Chondrocyte (in vitro differentiated cells): ENCODE measurements at regions not wholly inside any gene's neighbourhood (a gene's known extent, or its start where the extent isn't known, plus 50 kb on each side); places are given as distances from the start of the nearest gene placed in this dataset.
A peak's percentile ranks its signal among the peaks of the same experiment; 100 is the strongest.

Experiments
- DNase-seq: peaks from one replicate; pipeline ENCODE4 v3.0.0; 2021; ENCODE audit warnings: mixed read lengths, low spot score
- H3K27ac Mint-ChIP-seq: one replicate; pipeline ENCODE4 v1.8.0; 2021; ENCODE audit warnings: mild to moderate bottlenecking, moderate library complexity, mixed read lengths; ENCODE audit not compliant: unreplicated experiment
- H3K27me3 Mint-ChIP-seq: 2 replicates; pipeline ENCODE4 v1.8.0; 2021; ENCODE audit warnings: low read depth, mixed read lengths
- H3K36me3 Mint-ChIP-seq: 2 replicates; pipeline ENCODE4 v1.8.0; 2021; ENCODE audit warnings: low read depth, mixed read lengths
- H3K4me1 Mint-ChIP-seq: 2 replicates; pipeline ENCODE4 v1.8.0; 2021; ENCODE audit warnings: low read depth, mild to moderate bottlenecking, mixed read lengths
- H3K4me3 Mint-ChIP-seq: one replicate; pipeline ENCODE4 v1.8.0; 2021; ENCODE audit warnings: mild to moderate bottlenecking, moderate library complexity, mixed read lengths; ENCODE audit not compliant: unreplicated experiment
- H3K9me3 Mint-ChIP-seq: 2 replicates; pipeline ENCODE4 v1.8.0; 2021; ENCODE audit warnings: low read depth, mixed read lengths
- CTCF ChIP-seq: fragments of 200-600 bp; sonication (generic); IDR thresholded peaks from 2 replicates; pipeline ENCODE4 v1.5.0; 2021; ENCODE audit warnings: antibody characterized with exemption, mild to moderate bottlenecking, moderate library complexity

- Mint-ChIP-seq H3K36me3 (no peaks in the 10 kb centered on the region), H3K4me1 (peaks cover 14% of the 10 kb centered on the region), H3K27ac (no peak overlapping the region), H3K4me3 (no peak overlapping the region), H3K27me3 (no peaks in the 10 kb centered on the region), H3K9me3 (no peaks in the 10 kb centered on the region)
- DNase-seq: no peak
- no peak for TF ChIP-seq CTCF
Observed at GRCh38 chr2:221103930-221104329, 468.2 kb downstream of the EPHA4 start.

- no peaks in the 10 kb centered on the region for H3K27me3 Mint-ChIP-seq
- peak; percentile 14 for TF ChIP-seq CTCF
- peak overlapping the region; percentile 83 for H3K27ac Mint-ChIP-seq
- no peaks in the 10 kb centered on the region for H3K36me3 Mint-ChIP-seq
- H3K9me3 Mint-ChIP-seq: no peaks in the 10 kb centered on the region
- DNase-seq: no peak
- peak overlapping the region; percentile 16 for H3K4me3 Mint-ChIP-seq
- peaks cover 14% of the 10 kb centered on the region for H3K4me1 Mint-ChIP-seq
Observed at GRCh38 chr2:221104361-221104811, 467.7 kb downstream of the EPHA4 start.

GRCh38 chr2:221106241-221106640 lies 465.9 kb downstream of the EPHA4 start:
- no peak for DNase-seq
- H3K4me3 Mint-ChIP-seq: no peak overlapping the region
- TF ChIP-seq CTCF: no peak
- no peak overlapping the region for H3K27ac Mint-ChIP-seq
- H3K27me3 Mint-ChIP-seq: no peaks in the 10 kb centered on the region
- H3K36me3 Mint-ChIP-seq: no peaks in the 10 kb centered on the region
- no peaks in the 10 kb centered on the region for H3K9me3 Mint-ChIP-seq
- peaks cover 14% of the 10 kb centered on the region for H3K4me1 Mint-ChIP-seq

GRCh38 chr2:221107424-221107823 lies 464.7 kb downstream of the EPHA4 start:
- H3K36me3 Mint-ChIP-seq: no peaks in the 10 kb centered on the region

GRCh38 chr2:221109552-221109951 lies 462.6 kb downstream of the EPHA4 start:
- no peaks in the 10 kb centered on the region for H3K9me3 Mint-ChIP-seq
- TF ChIP-seq CTCF: no peak
- no peaks in the 10 kb centered on the region for H3K27me3 Mint-ChIP-seq
- H3K27ac Mint-ChIP-seq: no peak overlapping the region
- H3K36me3 Mint-ChIP-seq: no peaks in the 10 kb centered on the region
- peaks cover 7% of the 10 kb centered on the region for H3K4me1 Mint-ChIP-seq
- no peak overlapping the region for H3K4me3 Mint-ChIP-seq
- DNase-seq: no peak

More at GRCh38 chr2:221107424-221107823, 464.7 kb downstream of the EPHA4 start:
- H3K4me3 Mint-ChIP-seq: no peak overlapping the region
- no peak for DNase-seq
- no peak overlapping the region for H3K27ac Mint-ChIP-seq
- no peak for TF ChIP-seq CTCF
- no peaks in the 10 kb centered on the region for H3K27me3 Mint-ChIP-seq
- H3K4me1 Mint-ChIP-seq: peaks cover 14% of the 10 kb centered on the region
- no peaks in the 10 kb centered on the region for H3K9me3 Mint-ChIP-seq
